ENCODE measurements at regions not wholly inside any gene's neighbourhood (a gene's known extent, or its start where the extent isn't known, plus 50 kb on each side); places are given as distances from the start of the nearest gene placed in this dataset.

- TF ChIP-seq, protein P1, sequence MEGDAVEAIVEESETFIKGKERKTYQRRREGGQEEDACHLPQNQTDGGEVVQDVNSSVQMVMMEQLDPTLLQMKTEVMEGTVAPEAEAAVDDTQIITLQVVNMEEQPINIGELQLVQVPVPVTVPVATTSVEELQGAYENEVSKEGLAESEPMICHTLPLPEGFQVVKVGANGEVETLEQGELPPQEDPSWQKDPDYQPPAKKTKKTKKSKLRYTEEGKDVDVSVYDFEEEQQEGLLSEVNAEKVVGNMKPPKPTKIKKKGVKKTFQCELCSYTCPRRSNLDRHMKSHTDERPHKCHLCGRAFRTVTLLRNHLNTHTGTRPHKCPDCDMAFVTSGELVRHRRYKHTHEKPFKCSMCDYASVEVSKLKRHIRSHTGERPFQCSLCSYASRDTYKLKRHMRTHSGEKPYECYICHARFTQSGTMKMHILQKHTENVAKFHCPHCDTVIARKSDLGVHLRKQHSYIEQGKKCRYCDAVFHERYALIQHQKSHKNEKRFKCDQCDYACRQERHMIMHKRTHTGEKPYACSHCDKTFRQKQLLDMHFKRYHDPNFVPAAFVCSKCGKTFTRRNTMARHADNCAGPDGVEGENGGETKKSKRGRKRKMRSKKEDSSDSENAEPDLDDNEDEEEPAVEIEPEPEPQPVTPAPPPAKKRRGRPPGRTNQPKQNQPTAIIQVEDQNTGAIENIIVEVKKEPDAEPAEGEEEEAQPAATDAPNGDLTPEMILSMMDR (IDR thresholded peaks at IDR 0.05; ENCODE audit: low read depth, low read length, missing control alignments): no peak
- in situ Hi-C loops (cut with HindIII; ENCODE audit: low sequenced_read_pairs): no loop called here
- DNase-seq (ENCODE audit: low read depth): no peak
- no peak overlapping the region for H3K4me3 ChIP-seq (ENCODE audit: low read depth, low read length)
Observed at GRCh38 chr5:93868851-93869250, 127.5 kb upstream of the POU5F2 start.

DNA sequence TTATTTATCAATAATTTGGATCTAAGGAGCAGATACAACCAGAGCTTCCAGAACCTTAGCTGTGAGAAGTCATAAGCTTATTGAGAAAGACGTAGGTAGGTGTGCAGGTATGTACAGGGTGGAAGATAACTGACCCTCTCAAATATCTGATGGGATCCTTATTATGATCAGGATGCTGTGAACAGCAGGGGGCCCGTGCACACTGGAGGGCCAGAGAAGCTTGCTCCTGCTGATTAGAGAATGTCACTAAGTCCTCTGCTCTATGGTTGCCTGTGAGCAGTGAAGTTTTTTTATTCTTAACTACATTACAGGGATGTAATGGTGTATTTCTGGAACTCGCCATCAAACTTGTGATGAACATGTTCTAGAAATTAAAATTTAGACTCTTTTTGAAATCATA is 108.9 kb upstream of the POU5F2 start:
- TF ChIP-seq, protein P1 (IDR thresholded peaks at IDR 0.05; ENCODE audit: low read depth, low read length, missing control alignments): no peak
- in situ Hi-C loops (cut with HindIII; ENCODE audit: low sequenced_read_pairs): no loop called here
- no peak for DNase-seq (ENCODE audit: low read depth)
- no peak overlapping the region for H3K4me3 ChIP-seq (ENCODE audit: low read depth, low read length)

GRCh38 chr5:93845376-93845775 is 104.0 kb upstream of the POU5F2 start:
- no peak for DNase-seq (ENCODE audit: low read depth)
- in situ Hi-C loops (cut with HindIII; ENCODE audit: low sequenced_read_pairs): no loop called here
- no peak overlapping the region for H3K4me3 ChIP-seq (ENCODE audit: low read depth, low read length)
- TF ChIP-seq, protein P1 (IDR thresholded peaks at IDR 0.05; ENCODE audit: low read depth, low read length, missing control alignments): no peak

GRCh38 chr5:93831449-93831848 is 90.0 kb upstream of the POU5F2 start:
- peak; percentile 78 for DNase-seq (ENCODE audit: low read depth)
- in situ Hi-C loops (cut with HindIII; ENCODE audit: low sequenced_read_pairs): no loop called here
- TF ChIP-seq, protein P1 (IDR thresholded peaks at IDR 0.05; ENCODE audit: low read depth, low read length, missing control alignments): peak; percentile 13
- no peak overlapping the region for H3K4me3 ChIP-seq (ENCODE audit: low read depth, low read length)

GRCh38 chr5:93830893-93831292 is 89.5 kb upstream of the POU5F2 start:
- no peak overlapping the region for H3K4me3 ChIP-seq (ENCODE audit: low read depth, low read length)
- in situ Hi-C loops (cut with HindIII; ENCODE audit: low sequenced_read_pairs): no loop called here

DNA sequence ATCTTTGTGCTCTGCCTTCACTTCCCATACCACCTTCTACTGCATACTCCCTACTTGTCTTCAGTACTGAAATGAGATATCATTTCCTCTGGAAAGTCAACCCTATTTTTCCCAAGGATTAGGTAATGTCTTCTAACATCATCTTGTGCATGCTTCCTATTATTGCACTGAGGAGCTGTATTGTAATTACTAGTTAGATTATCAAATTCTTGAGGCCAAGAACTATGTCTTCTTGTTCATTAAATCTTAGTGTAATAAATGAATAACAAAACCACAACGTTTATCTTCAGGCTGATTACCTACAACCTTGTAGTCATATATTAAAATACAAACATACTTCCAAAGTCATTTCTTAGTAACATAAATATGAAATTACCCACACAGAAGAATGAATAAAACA is 87.9 kb upstream of the POU5F2 start:
- no peak for DNase-seq (ENCODE audit: low read depth)
- H3K4me3 ChIP-seq (ENCODE audit: low read depth, low read length): no peak overlapping the region
- TF ChIP-seq, protein P1 (IDR thresholded peaks at IDR 0.05; ENCODE audit: low read depth, low read length, missing control alignments): no peak
- in situ Hi-C loops (cut with HindIII; ENCODE audit: low sequenced_read_pairs): no loop called here

More at GRCh38 chr5:93830893-93831292, 89.5 kb upstream of the POU5F2 start:
- TF ChIP-seq, protein P1 (IDR thresholded peaks at IDR 0.05; ENCODE audit: low read depth, low read length, missing control alignments): no peak
- DNase-seq (ENCODE audit: low read depth): no peak

Measured in astrocyte of the cerebellum (primary cell).